WTC11 (cell line): ENCODE measurements at regions not wholly inside any gene's neighbourhood (a gene's known extent, or its start where the extent isn't known, plus 50 kb on each side); places are given as distances from the start of the nearest gene placed in this dataset.

Experiments used
- ATAC-seq: fragments of 200-7000 bp; cut with Tn5 transposase; 2 replicates; pipeline ENCODE4 v1.10.0; 2021; ENCODE audit warnings: mild to moderate bottlenecking, moderate library complexity
- CTCF ChIA-PET: fragments of 300-600 bp; sonication (Branson Sonifier 250); formaldehyde crosslinking; loops from one replicate; lab custom pipeline; 2021; ENCODE audit warnings: antibody characterized with exemption; lab: Charles Lee
- POLR2A ChIA-PET: fragments of 350-600 bp; sonication (Branson Sonifier 250); formaldehyde crosslinking; loops from one replicate; lab custom pipeline; 2021; ENCODE audit warnings: antibody characterized with exemption; lab: Charles Lee
- DNase-seq: peaks from one replicate; pipeline ENCODE4 v3.0.0; 2021; ENCODE audit warnings: low spot score
- H3K27ac Mint-ChIP-seq: 2 replicates; pipeline ENCODE4 v1.8.0; 2021; ENCODE audit warnings: mixed read lengths
- H3K27me3 Mint-ChIP-seq: 2 replicates; pipeline ENCODE4 v1.8.0; 2021; ENCODE audit warnings: low read depth, mild to moderate bottlenecking, moderate library complexity, mixed read lengths
- H3K36me3 Mint-ChIP-seq: 2 replicates; pipeline ENCODE4 v1.8.0; 2021; ENCODE audit warnings: mixed read lengths
- H3K4me1 Mint-ChIP-seq: 2 replicates; pipeline ENCODE4 v1.8.0; 2022; ENCODE audit warnings: mixed read lengths
- H3K4me3 Mint-ChIP-seq: 2 replicates; pipeline ENCODE4 v1.8.0; 2021; ENCODE audit warnings: mild to moderate bottlenecking, moderate library complexity, mixed read lengths
- H3K9me3 Mint-ChIP-seq: 2 replicates; pipeline ENCODE4 v1.8.0; 2021; ENCODE audit warnings: mixed read lengths
- ARID4B ChIP-seq: sonication (generic); formaldehyde crosslinking; IDR thresholded peaks from 2 replicates; pipeline ENCODE4 v1.8.0; 2023; ENCODE audit warnings: missing genetic modification reagents, mild to moderate bottlenecking, borderline replicate concordance
- ATF2 ChIP-seq: sonication (generic); formaldehyde crosslinking; IDR thresholded peaks from 2 replicates; pipeline ENCODE4 v1.8.1; 2022; ENCODE audit warnings: low read depth, missing genetic modification reagents, borderline replicate concordance
- CREM ChIP-seq: sonication (generic); formaldehyde crosslinking; IDR thresholded peaks from 2 replicates; pipeline ENCODE4 v1.8.1; 2022; ENCODE audit warnings: mild to moderate bottlenecking, missing genetic modification reagents, moderate library complexity
- ERG ChIP-seq: fragments of 250-450 bp; sonication (Bioruptor Pico); IDR thresholded peaks from 2 replicates; pipeline ENCODE4 v1.8.0; 2021; ENCODE audit warnings: mild to moderate bottlenecking
- ETV6 ChIP-seq: sonication (generic); formaldehyde crosslinking; IDR thresholded peaks from 2 replicates; pipeline ENCODE4 v1.8.1; 2022; ENCODE audit warnings: mild to moderate bottlenecking, missing genetic modification reagents
- FOXJ3 ChIP-seq: sonication (generic); formaldehyde crosslinking; IDR thresholded peaks from 2 replicates; pipeline ENCODE4 v1.9.0; 2021; ENCODE audit warnings: missing genetic modification reagents, mild to moderate bottlenecking, borderline replicate concordance
- FOXP1 ChIP-seq: sonication (generic); formaldehyde crosslinking; IDR thresholded peaks from 2 replicates; pipeline ENCODE4 v1.8.0; 2022; ENCODE audit warnings: missing genetic modification reagents, mild to moderate bottlenecking, moderate library complexity, borderline replicate concordance
- IRF2 ChIP-seq: sonication (generic); formaldehyde crosslinking; IDR thresholded peaks from 2 replicates; pipeline ENCODE4 v1.8.0; 2022; ENCODE audit warnings: low read depth, missing genetic modification reagents, borderline replicate concordance
- JAZF1 ChIP-seq: fragments of 250-450 bp; sonication (Bioruptor Pico); IDR thresholded peaks from 2 replicates; pipeline ENCODE4 v1.9.0; 2021; ENCODE audit warnings: moderate library complexity, mild to moderate bottlenecking, inconsistent platforms
- JUN ChIP-seq: sonication (generic); formaldehyde crosslinking; IDR thresholded peaks from 2 replicates; pipeline ENCODE4 v1.8.0; 2023; ENCODE audit warnings: mild to moderate bottlenecking, missing genetic modification reagents
- KAT7 ChIP-seq: sonication (generic); formaldehyde crosslinking; IDR thresholded peaks from 2 replicates; pipeline ENCODE4 v1.8.1; 2023; ENCODE audit warnings: missing genetic modification reagents, mild to moderate bottlenecking, borderline replicate concordance
- MAX ChIP-seq: sonication (generic); formaldehyde crosslinking; IDR thresholded peaks from 2 replicates; pipeline ENCODE4 v1.8.0; 2022; ENCODE audit warnings: mild to moderate bottlenecking, missing genetic modification reagents
- MXD4 ChIP-seq: fragments of 250-450 bp; sonication (Bioruptor Pico); IDR thresholded peaks from 2 replicates; pipeline ENCODE4 v1.8.0; 2021; ENCODE audit warnings: mild to moderate bottlenecking, moderate library complexity, borderline replicate concordance
- NFYB ChIP-seq: sonication (generic); formaldehyde crosslinking; conservative IDR thresholded peaks from 2 replicates; pipeline ENCODE4 v1.8.0; 2022; ENCODE audit warnings: low read depth, missing genetic modification reagents
- NR3C1 ChIP-seq: sonication (generic); formaldehyde crosslinking; conservative IDR thresholded peaks from 2 replicates; pipeline ENCODE4 v1.8.1; 2023; ENCODE audit warnings: low read depth, mild to moderate bottlenecking, missing genetic modification reagents
- PRDM15 ChIP-seq: sonication (generic); formaldehyde crosslinking; IDR thresholded peaks from 2 replicates; pipeline ENCODE4 v1.8.0; 2022; ENCODE audit warnings: missing genetic modification reagents
- RORB ChIP-seq: fragments of 250-450 bp; sonication (Bioruptor Pico); IDR thresholded peaks from 2 replicates; pipeline ENCODE4 v1.9.0; 2021; ENCODE audit warnings: mild to moderate bottlenecking
- TCF7 ChIP-seq: sonication (generic); formaldehyde crosslinking; IDR thresholded peaks from 2 replicates; pipeline ENCODE4 v1.8.0; 2022; ENCODE audit warnings: mild to moderate bottlenecking, low read depth, missing genetic modification reagents, moderate library complexity
- TEAD4 ChIP-seq: sonication (generic); formaldehyde crosslinking; IDR thresholded peaks from 2 replicates; pipeline ENCODE4 v1.8.0; 2022; ENCODE audit warnings: mild to moderate bottlenecking, missing genetic modification reagents
- USF2 ChIP-seq: sonication (generic); formaldehyde crosslinking; IDR thresholded peaks from 2 replicates; pipeline ENCODE4 v1.8.1; 2023; ENCODE audit warnings: mild to moderate bottlenecking, missing genetic modification reagents, moderate library complexity
- ZNF416 ChIP-seq: fragments of 250-450 bp; sonication (Bioruptor Pico); IDR thresholded peaks from 2 replicates; pipeline ENCODE4 v1.9.0; 2021; ENCODE audit warnings: mild to moderate bottlenecking, inconsistent platforms
- ZNF671 ChIP-seq: fragments of 250-450 bp; sonication (Bioruptor Pico); IDR thresholded peaks from 2 replicates; pipeline ENCODE4 v1.8.0; 2021; ENCODE audit warnings: mild to moderate bottlenecking

GRCh38 chr7:106400923-106401322 lies 116.1 kb upstream of the NAMPT start:
- DNase-seq: no peak
- peaks cover 4% of the 10 kb centered on the region; the same call in 1 of the 2 replicates for H3K36me3 Mint-ChIP-seq
- H3K27ac Mint-ChIP-seq: no peak overlapping the region
- peaks cover 31% of the 10 kb centered on the region for H3K27me3 Mint-ChIP-seq
- peaks cover 39% of the 10 kb centered on the region for H3K9me3 Mint-ChIP-seq
- no peak overlapping the region for H3K4me3 Mint-ChIP-seq
- ATAC-seq: peak; percentile 41
- H3K4me1 Mint-ChIP-seq: peaks cover 15% of the 10 kb centered on the region
- POLR2A ChIA-PET: no interaction called here
- no peak for TF ChIP-seq JAZF1 (CRISPR knock-in tag)
- TF ChIP-seq JUN (CRISPR knock-in tag): no peak
- TF ChIP-seq CREM (CRISPR knock-in tag): no peak
- no peak for TF ChIP-seq TCF7 (CRISPR knock-in tag)
- TF ChIP-seq ARID4B (CRISPR knock-in tag): no peak
- TF ChIP-seq MAX (CRISPR knock-in tag): no peak
- TF ChIP-seq FOXJ3 (CRISPR knock-in tag): no peak
- no peak for TF ChIP-seq ERG
- no peak for TF ChIP-seq NR3C1
- TF ChIP-seq USF2 (CRISPR knock-in tag): no peak
- TF ChIP-seq, all 79 proteins: peak for 0
- CTCF ChIA-PET: interaction anchor here (1.4 to 1.7 kb wide), 3 partner anchors 34 to 224 kb away, joined by 4 to 7 read pairs (median 5); no protein-coding TSS in a partner anchor

- CTCF ChIA-PET: no interaction called here
- no peak for DNase-seq
- no peak for ATAC-seq
- Mint-ChIP-seq H3K4me3 (no peak overlapping the region), H3K27ac (no peak overlapping the region), H3K9me3 (peaks cover 37% of the 10 kb centered on the region), H3K36me3 (peaks cover 6% of the 10 kb centered on the region; the same call in 1 of the 2 replicates), H3K4me1 (peaks cover 25% of the 10 kb centered on the region), H3K27me3 (peaks cover 31% of the 10 kb centered on the region)
- POLR2A ChIA-PET: no interaction called here
- TF ChIP-seq ZNF671 (CRISPR knock-in tag) (no peak), MXD4 (CRISPR knock-in tag) (no peak), KAT7 (CRISPR knock-in tag) (no peak), ERG (no peak), ATF2 (CRISPR knock-in tag) (no peak), PRDM15 (no peak), CREM (CRISPR knock-in tag) (no peak), RORB (CRISPR knock-in tag) (no peak), FOXP1 (CRISPR knock-in tag) (no peak), TEAD4 (no peak), ZNF416 (no peak), ETV6 (CRISPR knock-in tag) (no peak), IRF2 (CRISPR knock-in tag) (no peak), NFYB (CRISPR knock-in tag) (no peak)
These were observed 114.0 kb upstream of the NAMPT start for GRCh38 chr7:106398786-106399185.
